ENCODE measurements at regions not wholly inside any gene's neighbourhood (a gene's known extent, or its start where the extent isn't known, plus 50 kb on each side); places are given as distances from the start of the nearest gene placed in this dataset.

DNA sequence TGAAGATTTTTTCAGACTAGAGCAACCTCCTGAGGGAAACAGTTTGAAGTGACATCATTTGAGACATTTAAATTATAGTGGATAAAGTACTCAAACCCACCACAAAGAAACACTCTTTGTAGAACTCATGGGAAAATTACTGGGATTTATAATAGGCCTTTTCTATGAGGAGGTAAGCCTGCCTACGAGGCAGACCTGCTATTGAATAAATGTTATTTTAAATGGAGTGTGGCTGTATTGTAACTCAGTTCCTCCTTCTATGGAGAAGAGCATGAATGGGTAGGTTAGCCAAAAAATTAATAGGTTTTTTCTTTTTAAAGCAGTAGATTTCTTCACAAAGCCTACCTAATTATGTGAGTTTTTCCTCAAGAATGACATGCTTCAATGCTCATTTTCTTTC lies 63.7 kb upstream of the PLEKHA5 start:
- no peaks in the 10 kb centered on the region for H3K79me2 ChIP-seq (ENCODE audit: insufficient read depth, low read length)
- peaks cover 3% of the 10 kb centered on the region for H3K9me3 Mint-ChIP-seq (ENCODE audit: unreplicated experiment)
- no peak overlapping the region for H3K27ac ChIP-seq (ENCODE audit: low read depth, low read length)
- no peaks in the 10 kb centered on the region for H3K27me3 Mint-ChIP-seq (ENCODE audit: low read depth, unreplicated experiment)
- no peak overlapping the region for H3K9ac ChIP-seq (ENCODE audit: low read length)
- H3K4me2 ChIP-seq (ENCODE audit: low read length): no peak overlapping the region
- no peak overlapping the region for H3K27ac Mint-ChIP-seq (ENCODE audit: unreplicated experiment)
- peaks cover 3% of the 10 kb centered on the region for H3K4me1 Mint-ChIP-seq (ENCODE audit: low read depth, unreplicated experiment)
- no peaks in the 10 kb centered on the region for H4K20me1 ChIP-seq (ENCODE audit: insufficient read depth, low read length)
- no peaks in the 10 kb centered on the region for H3K9me3 ChIP-seq (ENCODE audit: insufficient read depth, low read depth, low read length)
- no peaks in the 10 kb centered on the region for H3K36me3 Mint-ChIP-seq (ENCODE audit: low read depth, unreplicated experiment)
- no peaks in the 10 kb centered on the region for H3K4me1 ChIP-seq (ENCODE audit: insufficient read depth, low read length)
- no peak for TF ChIP-seq EZH2 (IDR thresholded peaks at IDR 0.05; ENCODE audit: insufficient read depth, low read length)
- TF ChIP-seq, protein P1, sequence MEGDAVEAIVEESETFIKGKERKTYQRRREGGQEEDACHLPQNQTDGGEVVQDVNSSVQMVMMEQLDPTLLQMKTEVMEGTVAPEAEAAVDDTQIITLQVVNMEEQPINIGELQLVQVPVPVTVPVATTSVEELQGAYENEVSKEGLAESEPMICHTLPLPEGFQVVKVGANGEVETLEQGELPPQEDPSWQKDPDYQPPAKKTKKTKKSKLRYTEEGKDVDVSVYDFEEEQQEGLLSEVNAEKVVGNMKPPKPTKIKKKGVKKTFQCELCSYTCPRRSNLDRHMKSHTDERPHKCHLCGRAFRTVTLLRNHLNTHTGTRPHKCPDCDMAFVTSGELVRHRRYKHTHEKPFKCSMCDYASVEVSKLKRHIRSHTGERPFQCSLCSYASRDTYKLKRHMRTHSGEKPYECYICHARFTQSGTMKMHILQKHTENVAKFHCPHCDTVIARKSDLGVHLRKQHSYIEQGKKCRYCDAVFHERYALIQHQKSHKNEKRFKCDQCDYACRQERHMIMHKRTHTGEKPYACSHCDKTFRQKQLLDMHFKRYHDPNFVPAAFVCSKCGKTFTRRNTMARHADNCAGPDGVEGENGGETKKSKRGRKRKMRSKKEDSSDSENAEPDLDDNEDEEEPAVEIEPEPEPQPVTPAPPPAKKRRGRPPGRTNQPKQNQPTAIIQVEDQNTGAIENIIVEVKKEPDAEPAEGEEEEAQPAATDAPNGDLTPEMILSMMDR (IDR thresholded peaks at IDR 0.05; ENCODE audit: insufficient read depth, low read depth, low read length): no peak
- H3K4me3 Mint-ChIP-seq (ENCODE audit: unreplicated experiment): no peak overlapping the region
- H3K4me3 ChIP-seq (ENCODE audit: insufficient read depth, low read depth, low read length): no peak overlapping the region
- no peaks in the 10 kb centered on the region for H3K27me3 ChIP-seq (ENCODE audit: insufficient read depth, low read length)
- FAIRE-seq (no peak), DNase-seq (ENCODE audit: low read depth) (no peak)
- H2AFZ ChIP-seq (ENCODE audit: low read depth, low read length): no peak overlapping the region
- no peaks in the 10 kb centered on the region for H3K36me3 ChIP-seq (ENCODE audit: insufficient read depth, low read length)

DNA sequence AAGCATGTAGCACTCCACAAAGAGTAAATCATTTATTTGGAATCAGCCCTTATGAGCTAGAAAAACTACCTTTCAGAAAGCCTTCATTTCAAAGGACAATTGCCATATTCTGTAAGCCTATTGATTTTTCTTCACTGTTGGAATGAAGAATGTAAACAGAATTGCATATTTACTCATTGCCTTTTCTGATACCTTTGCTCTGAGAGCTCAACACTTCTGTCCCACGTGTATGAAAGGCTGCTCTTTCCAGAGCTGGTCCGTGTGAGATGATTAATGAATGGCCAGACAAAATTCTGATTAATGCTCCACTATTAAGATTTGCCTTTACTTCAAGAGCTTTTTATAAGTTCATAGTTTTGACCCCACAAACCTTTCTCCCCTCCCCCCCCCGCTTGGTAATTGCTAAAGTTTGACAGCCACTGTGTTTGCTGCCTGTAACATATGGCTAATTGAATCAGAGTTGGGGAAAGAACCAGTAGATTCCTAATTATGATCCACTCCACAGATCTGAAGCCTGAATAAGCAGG lies 63.0 kb upstream of the PLEKHA5 start:
- no peaks in the 10 kb centered on the region for H4K20me1 ChIP-seq (ENCODE audit: insufficient read depth, low read length)

DNA sequence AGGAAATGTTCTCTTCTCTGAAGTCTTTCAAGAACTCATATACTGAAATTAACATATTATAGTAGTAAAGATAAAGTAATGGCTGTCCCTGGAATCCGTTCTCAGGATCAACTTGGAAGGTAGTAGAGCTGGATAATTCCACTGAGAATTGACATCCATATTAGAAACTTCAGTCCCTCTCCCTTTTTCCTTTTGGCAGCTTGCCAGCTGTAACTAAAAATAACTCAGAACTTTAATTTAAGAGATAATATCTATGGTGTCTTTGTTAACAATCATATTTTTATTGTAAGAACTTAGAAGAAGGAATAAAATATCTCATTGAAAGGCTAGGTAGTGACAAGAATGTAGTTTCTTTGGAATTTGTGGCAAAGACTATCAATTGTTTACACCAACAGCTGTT lies 61.4 kb upstream of the PLEKHA5 start:
- no peaks in the 10 kb centered on the region for H3K79me2 ChIP-seq (ENCODE audit: insufficient read depth, low read length)
- H3K4me2 ChIP-seq (ENCODE audit: low read length): no peak overlapping the region
- H3K36me3 ChIP-seq (ENCODE audit: insufficient read depth, low read length): no peaks in the 10 kb centered on the region
- no peaks in the 10 kb centered on the region for H4K20me1 ChIP-seq (ENCODE audit: insufficient read depth, low read length)
- no peaks in the 10 kb centered on the region for H3K27me3 ChIP-seq (ENCODE audit: insufficient read depth, low read length)
- no peak overlapping the region for H3K27ac ChIP-seq (ENCODE audit: low read depth, low read length)
- H3K9ac ChIP-seq (ENCODE audit: low read length): no peak overlapping the region
- Mint-ChIP-seq H3K27ac (ENCODE audit: unreplicated experiment) (no peak overlapping the region), H3K4me1 (ENCODE audit: low read depth, unreplicated experiment) (peaks cover 3% of the 10 kb centered on the region), H3K27me3 (ENCODE audit: low read depth, unreplicated experiment) (no peaks in the 10 kb centered on the region), H3K36me3 (ENCODE audit: low read depth, unreplicated experiment) (no peaks in the 10 kb centered on the region), H3K4me3 (ENCODE audit: unreplicated experiment) (no peak overlapping the region), H3K9me3 (ENCODE audit: unreplicated experiment) (peaks cover 3% of the 10 kb centered on the region)
- DNase-seq (ENCODE audit: low read depth): no peak
- no peak for TF ChIP-seq EZH2 (IDR thresholded peaks at IDR 0.05; ENCODE audit: insufficient read depth, low read length)
- TF ChIP-seq, protein P1 (IDR thresholded peaks at IDR 0.05; ENCODE audit: insufficient read depth, low read depth, low read length): no peak
- H3K4me1 ChIP-seq (ENCODE audit: insufficient read depth, low read length): no peaks in the 10 kb centered on the region
- H2AFZ ChIP-seq (ENCODE audit: low read depth, low read length): no peak overlapping the region
- H3K4me3 ChIP-seq (ENCODE audit: insufficient read depth, low read depth, low read length): no peak overlapping the region
- FAIRE-seq: no peak
- H3K9me3 ChIP-seq (ENCODE audit: insufficient read depth, low read depth, low read length): no peaks in the 10 kb centered on the region

More for the DNA sequence above, 63.0 kb upstream of the PLEKHA5 start:
- no peak overlapping the region for H3K4me3 ChIP-seq (ENCODE audit: insufficient read depth, low read depth, low read length)
- H3K27me3 ChIP-seq (ENCODE audit: insufficient read depth, low read length): no peaks in the 10 kb centered on the region
- Mint-ChIP-seq H3K9me3 (ENCODE audit: unreplicated experiment) (peaks cover 3% of the 10 kb centered on the region), H3K36me3 (ENCODE audit: low read depth, unreplicated experiment) (no peaks in the 10 kb centered on the region), H3K4me1 (ENCODE audit: low read depth, unreplicated experiment) (peaks cover 3% of the 10 kb centered on the region), H3K27me3 (ENCODE audit: low read depth, unreplicated experiment) (no peaks in the 10 kb centered on the region), H3K4me3 (ENCODE audit: unreplicated experiment) (no peak overlapping the region), H3K27ac (ENCODE audit: unreplicated experiment) (no peak overlapping the region)
- no peaks in the 10 kb centered on the region for H3K36me3 ChIP-seq (ENCODE audit: insufficient read depth, low read length)
- H3K79me2 ChIP-seq (ENCODE audit: insufficient read depth, low read length): no peaks in the 10 kb centered on the region
- H3K4me1 ChIP-seq (ENCODE audit: insufficient read depth, low read length): no peaks in the 10 kb centered on the region
- no peak overlapping the region for H3K27ac ChIP-seq (ENCODE audit: low read depth, low read length)
- H2AFZ ChIP-seq (ENCODE audit: low read depth, low read length): no peak overlapping the region
- no peak for DNase-seq (ENCODE audit: low read depth)
- TF ChIP-seq, protein P1 (IDR thresholded peaks at IDR 0.05; ENCODE audit: insufficient read depth, low read depth, low read length): no peak
- TF ChIP-seq EZH2 (IDR thresholded peaks at IDR 0.05; ENCODE audit: insufficient read depth, low read length): no peak
- FAIRE-seq: no peak
- no peak overlapping the region for H3K9ac ChIP-seq (ENCODE audit: low read length)
- H3K9me3 ChIP-seq (ENCODE audit: insufficient read depth, low read depth, low read length): no peaks in the 10 kb centered on the region
- no peak overlapping the region for H3K4me2 ChIP-seq (ENCODE audit: low read length)

Data from astrocyte (in vitro differentiated cells and primary cell).